ENCODE measurements at regions not wholly inside any gene's neighbourhood (a gene's known extent, or its start where the extent isn't known, plus 50 kb on each side); places are given as distances from the start of the nearest gene placed in this dataset.

DNA sequence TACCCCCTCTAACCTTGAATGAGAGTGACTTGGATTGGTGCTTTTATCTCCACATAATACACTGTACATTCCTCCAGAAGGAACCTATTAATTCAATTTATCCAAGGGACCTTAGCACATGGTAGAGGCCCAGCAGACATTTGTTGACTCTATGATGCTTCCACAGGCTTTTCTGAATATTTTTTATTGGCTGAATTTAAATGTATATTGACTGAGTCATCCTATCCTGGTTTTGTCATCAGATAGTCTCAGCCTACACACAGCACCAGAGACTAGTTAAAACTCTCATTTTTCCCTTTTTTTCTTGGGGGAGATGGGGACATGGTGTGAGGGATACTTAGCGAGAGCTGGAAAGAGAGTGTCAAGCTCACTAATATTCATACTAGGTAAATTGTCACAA is 101.6 kb downstream of the LRRC30 start:
- TF ChIP-seq, protein P1, sequence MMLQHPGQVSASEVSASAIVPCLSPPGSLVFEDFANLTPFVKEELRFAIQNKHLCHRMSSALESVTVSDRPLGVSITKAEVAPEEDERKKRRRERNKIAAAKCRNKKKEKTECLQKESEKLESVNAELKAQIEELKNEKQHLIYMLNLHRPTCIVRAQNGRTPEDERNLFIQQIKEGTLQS (CRISPR knock-in tag; conservative IDR thresholded peaks at IDR 0.05) = no peak
- TF ChIP-seq, protein P2, sequence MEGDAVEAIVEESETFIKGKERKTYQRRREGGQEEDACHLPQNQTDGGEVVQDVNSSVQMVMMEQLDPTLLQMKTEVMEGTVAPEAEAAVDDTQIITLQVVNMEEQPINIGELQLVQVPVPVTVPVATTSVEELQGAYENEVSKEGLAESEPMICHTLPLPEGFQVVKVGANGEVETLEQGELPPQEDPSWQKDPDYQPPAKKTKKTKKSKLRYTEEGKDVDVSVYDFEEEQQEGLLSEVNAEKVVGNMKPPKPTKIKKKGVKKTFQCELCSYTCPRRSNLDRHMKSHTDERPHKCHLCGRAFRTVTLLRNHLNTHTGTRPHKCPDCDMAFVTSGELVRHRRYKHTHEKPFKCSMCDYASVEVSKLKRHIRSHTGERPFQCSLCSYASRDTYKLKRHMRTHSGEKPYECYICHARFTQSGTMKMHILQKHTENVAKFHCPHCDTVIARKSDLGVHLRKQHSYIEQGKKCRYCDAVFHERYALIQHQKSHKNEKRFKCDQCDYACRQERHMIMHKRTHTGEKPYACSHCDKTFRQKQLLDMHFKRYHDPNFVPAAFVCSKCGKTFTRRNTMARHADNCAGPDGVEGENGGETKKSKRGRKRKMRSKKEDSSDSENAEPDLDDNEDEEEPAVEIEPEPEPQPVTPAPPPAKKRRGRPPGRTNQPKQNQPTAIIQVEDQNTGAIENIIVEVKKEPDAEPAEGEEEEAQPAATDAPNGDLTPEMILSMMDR (IDR thresholded peaks at IDR 0.05) = no peak
- TF ChIP-seq CDX4 (CRISPR knock-in tag; IDR thresholded peaks at IDR 0.05; ENCODE audit: borderline replicate concordance) = no peak
- TF ChIP-seq ETV6 (CRISPR knock-in tag; IDR thresholded peaks at IDR 0.05) = no peak
- TF ChIP-seq ZNF396 (CRISPR knock-in tag; IDR thresholded peaks at IDR 0.05; ENCODE audit: borderline replicate concordance) = no peak
- no peak for TF ChIP-seq PREB (CRISPR knock-in tag; IDR thresholded peaks at IDR 0.05; ENCODE audit: borderline replicate concordance)
- TF ChIP-seq CBFB (CRISPR knock-in tag; IDR thresholded peaks at IDR 0.05; ENCODE audit: low read depth) = no peak
- TF ChIP-seq ZBTB21 (CRISPR knock-in tag; IDR thresholded peaks at IDR 0.05; ENCODE audit: borderline replicate concordance) = no peak
- TF ChIP-seq TP53 (CRISPR knock-in tag; IDR thresholded peaks at IDR 0.05) = no peak
- no peak for TF ChIP-seq ELF4 (CRISPR knock-in tag; IDR thresholded peaks at IDR 0.05; ENCODE audit: low read depth)
- TF ChIP-seq JUN (CRISPR knock-in tag; IDR thresholded peaks at IDR 0.05) = no peak
- no peak for TF ChIP-seq FOXP4 (CRISPR knock-in tag; IDR thresholded peaks at IDR 0.05)
- no peak for TF ChIP-seq RELA (CRISPR knock-in tag; IDR thresholded peaks at IDR 0.05; ENCODE audit: borderline replicate concordance)
- no peak for TF ChIP-seq PRDM15 (CRISPR knock-in tag; IDR thresholded peaks at IDR 0.05)
